Spinal cord (tissue), 9 donors: ENCODE measurements at regions not wholly inside any gene's neighbourhood (a gene's known extent, or its start where the extent isn't known, plus 50 kb on each side); places are given as distances from the start of the nearest gene placed in this dataset.
A peak's percentile ranks its signal among the peaks of the same experiment; 100 is the strongest.

ENCODE experiments used
- DNase-seq, 6 donors: peaks; one replicate each; pipeline versions ENCODE4 v3.0.0 to v3.0.0-alpha.2; 2013 to 2015; ENCODE audit warnings: low spot score in 6 of 6, low read depth in 4 of 6
- H3K27ac ChIP-seq: one replicate; pipeline ENCODE4 v1.5.1; 2013; ENCODE audit warnings: low read depth, low read length, control low read depth
- H3K27me3 ChIP-seq: one replicate; pipeline ENCODE4 v1.6.1; 2013; ENCODE audit warnings: low read length; ENCODE audit not compliant: control insufficient read depth, insufficient read depth
- H3K36me3 ChIP-seq: one replicate; pipeline ENCODE4 v1.6.1; 2013; ENCODE audit warnings: low read length; ENCODE audit not compliant: control insufficient read depth, insufficient read depth
- H3K4me1 ChIP-seq: one replicate; pipeline ENCODE4 v1.6.1; 2013; ENCODE audit warnings: low read length; ENCODE audit not compliant: control insufficient read depth, insufficient read depth
- H3K4me3 ChIP-seq: one replicate; pipeline ENCODE4 v1.5.1; 2013; ENCODE audit warnings: low read depth, low read length, control low read depth
- H3K9me3 ChIP-seq: one replicate; pipeline ENCODE4 v1.6.1; 2013; ENCODE audit warnings: low read length; ENCODE audit not compliant: control insufficient read depth, insufficient read depth
- WGBS: methylation state at CpG from one replicate; pipeline ENCODE4 v1.1.5; 2013; ENCODE audit warnings: missing lambda C conversion rate; ENCODE audit not compliant: insufficient coverage; 5-methylcytosine and 5-hydroxymethylcytosine counted together
- donor health status: healthy.

DNA sequence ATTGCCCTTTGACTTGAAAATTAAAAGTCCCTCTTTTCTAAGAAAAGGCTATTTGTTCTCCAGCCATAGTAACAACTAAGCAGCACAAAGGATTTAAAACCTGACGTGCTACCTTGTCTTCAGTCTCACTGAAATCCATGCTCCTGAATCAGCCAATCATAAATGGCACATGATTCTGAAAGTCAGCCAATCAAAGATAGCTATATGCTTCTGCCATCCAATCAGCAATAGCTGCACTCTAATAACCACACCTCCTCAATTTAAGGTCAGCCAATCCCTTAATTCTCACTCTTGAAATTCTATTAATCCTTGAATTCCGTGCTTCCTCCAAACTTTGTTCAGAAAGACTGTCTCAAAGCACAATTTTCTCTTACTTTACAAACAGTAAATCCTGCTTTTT lies 53.5 kb upstream of the ACAN start:
- H3K36me3 ChIP-seq: no peaks in the 10 kb centered on the region
- H3K27ac ChIP-seq: no peak overlapping the region
- WGBS: 81% methylated on average over 2 of the region's 2 CpGs
- no peaks in the 10 kb centered on the region for H3K4me1 ChIP-seq
- no peak overlapping the region for H3K4me3 ChIP-seq
- no peaks in the 10 kb centered on the region for H3K27me3 ChIP-seq
- DNase-seq: no peak
- no peaks in the 10 kb centered on the region for H3K9me3 ChIP-seq

DNA sequence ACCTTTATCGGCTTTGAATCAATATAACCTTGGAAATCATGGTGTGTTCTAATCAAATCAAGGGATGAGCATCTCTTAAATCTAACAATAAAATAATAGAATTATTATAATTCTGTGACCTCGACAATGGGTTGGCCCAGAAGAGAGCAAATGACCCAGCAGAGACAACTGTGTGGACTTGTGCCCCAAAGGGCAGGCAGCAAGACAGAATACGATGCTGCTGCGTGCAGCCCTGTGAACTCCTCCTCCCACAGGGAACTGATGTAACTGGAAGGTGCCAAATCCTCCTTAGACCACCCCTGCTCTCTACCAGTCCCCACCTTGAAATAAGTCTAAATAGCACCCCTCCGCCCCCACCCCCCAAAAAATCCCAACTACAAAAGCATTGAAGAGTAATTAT lies 50.7 kb upstream of the ACAN start:
- DNase-seq: no peak
- 49% methylated on average over 2 of the region's 5 CpGs for WGBS
- Histone ChIP-seq H3K4me1 (no peaks in the 10 kb centered on the region), H3K4me3 (no peak overlapping the region), H3K27ac (no peak overlapping the region), H3K27me3 (no peaks in the 10 kb centered on the region), H3K36me3 (no peaks in the 10 kb centered on the region), H3K9me3 (no peaks in the 10 kb centered on the region)

DNA sequence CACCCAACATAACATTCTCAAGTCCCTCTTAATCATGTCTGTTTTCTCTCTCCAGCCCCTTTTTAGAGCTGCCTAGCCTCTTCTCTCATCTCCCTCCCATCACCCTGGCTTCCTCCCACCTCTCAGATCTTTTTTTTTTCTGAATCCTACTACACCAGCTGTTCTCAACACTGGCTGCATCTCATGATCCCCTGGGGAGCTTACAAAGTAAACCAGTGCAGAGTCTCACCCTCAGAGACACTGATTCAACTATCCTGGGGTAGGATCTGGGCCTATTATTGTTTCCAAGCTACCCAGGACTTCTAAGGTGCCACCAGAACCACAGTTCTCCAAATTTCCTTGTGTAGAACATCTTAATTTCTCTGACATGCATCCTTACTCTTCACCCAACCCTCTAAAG lies 50.3 kb upstream of the ACAN start:
- Histone ChIP-seq H3K27ac (no peak overlapping the region), H3K4me3 (no peak overlapping the region), H3K27me3 (no peaks in the 10 kb centered on the region), H3K4me1 (no peaks in the 10 kb centered on the region), H3K36me3 (no peaks in the 10 kb centered on the region), H3K9me3 (no peaks in the 10 kb centered on the region)
- peak in 1 of 6 donors; percentile 52 for DNase-seq
